Fibroblast of the aortic adventitia (primary cell): ENCODE measurements at regions not wholly inside any gene's neighbourhood (a gene's known extent, or its start where the extent isn't known, plus 50 kb on each side); places are given as distances from the start of the nearest gene placed in this dataset.

Source experiments
- DNase-seq: peaks from one replicate; pipeline ENCODE4 v3.0.0-alpha.2; 2010; ENCODE audit warnings: low read depth
- H3K4me3 ChIP-seq: 2 replicates; pipeline ENCODE4 v1.5.1; 2011; ENCODE audit warnings: low read depth, mild to moderate bottlenecking, control low read depth, low read length, moderate library complexity
- TF ChIP-seq, protein P1 (sequence below): IDR thresholded peaks from 2 replicates; pipeline ENCODE4 v1.5.1; 2011; ENCODE audit warnings: mild to moderate bottlenecking, low read length, control low read depth, inconsistent platforms; ENCODE audit not compliant: insufficient read depth

DNA sequence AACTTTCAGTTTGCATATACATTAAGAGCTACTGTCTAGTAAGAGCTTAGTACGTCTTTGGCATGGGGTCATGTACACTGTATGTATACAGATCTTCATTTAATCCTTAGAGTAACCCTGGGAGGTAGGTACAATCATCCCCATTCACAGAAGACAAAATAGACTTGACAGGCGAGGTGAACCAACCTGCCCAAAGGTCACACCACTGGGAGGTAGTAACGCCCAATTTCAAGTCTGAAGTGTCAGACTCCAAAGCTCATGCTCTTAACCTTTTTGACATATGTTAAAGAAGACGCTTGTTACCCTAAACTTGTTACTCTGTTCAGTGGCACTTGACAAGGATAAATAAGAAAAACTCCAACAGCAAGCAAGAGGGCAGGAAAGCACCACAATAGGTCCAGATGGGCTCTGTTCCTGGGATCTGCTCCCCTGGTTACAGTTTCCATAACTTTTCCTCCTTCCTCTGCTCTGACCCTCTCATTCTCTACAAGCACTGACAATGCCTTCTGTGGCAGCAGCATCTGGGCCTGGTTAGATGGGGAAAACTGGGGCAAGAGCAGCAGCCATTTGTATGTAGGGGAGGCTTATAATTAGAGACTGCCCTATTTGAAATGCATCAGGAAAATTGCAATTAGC, 64.7 kb upstream of the SERTAD2 start:
- H3K4me3 ChIP-seq: no peak overlapping the region
- DNase-seq: no peak
- TF ChIP-seq, protein P1, sequence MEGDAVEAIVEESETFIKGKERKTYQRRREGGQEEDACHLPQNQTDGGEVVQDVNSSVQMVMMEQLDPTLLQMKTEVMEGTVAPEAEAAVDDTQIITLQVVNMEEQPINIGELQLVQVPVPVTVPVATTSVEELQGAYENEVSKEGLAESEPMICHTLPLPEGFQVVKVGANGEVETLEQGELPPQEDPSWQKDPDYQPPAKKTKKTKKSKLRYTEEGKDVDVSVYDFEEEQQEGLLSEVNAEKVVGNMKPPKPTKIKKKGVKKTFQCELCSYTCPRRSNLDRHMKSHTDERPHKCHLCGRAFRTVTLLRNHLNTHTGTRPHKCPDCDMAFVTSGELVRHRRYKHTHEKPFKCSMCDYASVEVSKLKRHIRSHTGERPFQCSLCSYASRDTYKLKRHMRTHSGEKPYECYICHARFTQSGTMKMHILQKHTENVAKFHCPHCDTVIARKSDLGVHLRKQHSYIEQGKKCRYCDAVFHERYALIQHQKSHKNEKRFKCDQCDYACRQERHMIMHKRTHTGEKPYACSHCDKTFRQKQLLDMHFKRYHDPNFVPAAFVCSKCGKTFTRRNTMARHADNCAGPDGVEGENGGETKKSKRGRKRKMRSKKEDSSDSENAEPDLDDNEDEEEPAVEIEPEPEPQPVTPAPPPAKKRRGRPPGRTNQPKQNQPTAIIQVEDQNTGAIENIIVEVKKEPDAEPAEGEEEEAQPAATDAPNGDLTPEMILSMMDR: no peak

DNA sequence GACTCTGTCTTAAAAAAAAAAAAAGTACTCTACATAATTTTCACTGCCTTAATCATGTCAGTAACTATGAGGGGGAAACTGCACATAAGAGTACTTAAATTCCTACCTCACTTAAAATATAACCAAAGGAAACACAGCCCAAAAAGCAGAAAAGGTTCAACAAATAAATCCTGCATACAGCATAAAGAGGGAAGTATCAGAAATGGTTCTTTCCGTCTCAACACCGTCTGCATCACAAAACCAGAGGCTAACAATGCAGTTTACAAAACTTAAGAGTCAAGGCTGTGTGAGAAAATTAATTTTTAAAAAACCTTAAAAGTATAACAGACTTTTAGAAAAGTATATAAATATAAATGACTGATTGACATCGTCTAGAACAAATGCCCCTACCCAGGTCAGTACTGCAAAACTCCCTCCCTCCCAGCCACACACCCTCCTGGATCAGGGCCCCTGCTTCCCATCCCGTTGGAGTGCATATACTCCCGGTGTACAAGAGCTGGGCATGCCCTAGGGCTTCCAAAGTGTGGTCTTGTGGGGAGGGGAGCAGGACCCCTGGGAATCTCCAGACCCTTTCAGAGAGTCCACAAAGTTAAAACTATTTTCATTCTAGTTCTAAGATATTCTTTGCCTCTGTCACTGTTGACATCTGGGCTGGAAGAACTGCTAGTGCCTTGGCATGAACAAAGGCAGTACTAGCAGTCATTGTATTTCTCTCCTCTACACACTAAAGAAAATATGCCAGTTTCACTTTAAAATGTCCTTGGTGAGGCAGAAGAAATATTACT, 67.0 kb upstream of the SERTAD2 start:
- no peak for DNase-seq
- H3K4me3 ChIP-seq: no peak overlapping the region
- TF ChIP-seq, protein P1: no peak

DNA sequence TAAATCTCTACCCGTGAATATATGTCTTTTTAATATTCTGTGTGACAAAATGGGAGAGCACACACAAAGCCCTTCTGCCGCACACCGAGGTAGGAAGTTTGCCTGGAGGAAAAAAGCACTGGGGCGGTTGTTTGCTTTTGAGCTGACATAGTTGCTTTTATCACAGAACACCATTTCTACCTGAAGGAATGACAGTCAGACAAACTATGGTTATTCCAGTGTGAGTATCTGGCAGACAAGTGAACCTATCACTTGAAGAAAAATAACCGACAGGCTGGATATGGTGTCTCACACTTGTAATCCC, 67.6 kb upstream of the SERTAD2 start:
- H3K4me3 ChIP-seq: no peak overlapping the region
- TF ChIP-seq, protein P1: no peak
- no peak for DNase-seq

DNA sequence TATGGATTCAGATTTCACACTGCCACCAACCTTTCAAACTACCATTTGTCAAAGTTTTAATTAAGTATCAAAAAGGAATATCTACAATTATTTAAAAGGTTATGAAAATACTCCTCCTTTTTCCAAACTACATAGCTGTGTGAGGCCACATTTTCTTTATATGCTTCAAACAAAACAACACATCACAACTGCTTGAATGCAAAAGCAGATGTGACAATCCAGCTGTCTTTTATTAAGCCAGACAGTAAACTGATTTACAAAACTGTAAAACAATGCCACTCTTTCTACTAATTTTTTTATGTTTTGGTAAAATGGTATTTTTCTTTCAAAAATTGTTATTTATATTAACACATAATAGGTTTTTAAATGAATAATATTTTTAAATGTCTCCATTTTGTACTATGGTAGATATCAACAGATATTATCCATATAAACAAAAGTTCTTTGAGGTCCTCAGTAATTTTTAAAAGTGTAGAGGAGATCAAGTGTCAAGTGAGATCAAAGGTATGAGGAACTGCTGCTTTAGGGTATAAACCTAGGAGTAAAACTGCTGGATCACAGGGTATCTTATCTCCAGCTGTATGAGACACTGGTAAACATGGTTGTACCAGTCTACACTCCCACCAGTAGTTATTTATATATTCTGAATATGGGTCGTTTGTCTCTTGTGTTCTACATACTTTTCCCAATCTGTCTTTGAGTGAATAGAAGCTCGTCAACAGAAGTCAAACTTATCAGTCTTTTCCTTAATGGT, 68.8 kb upstream of the SERTAD2 start:
- TF ChIP-seq, protein P1: no peak
- no peak overlapping the region for H3K4me3 ChIP-seq
- DNase-seq: no peak

DNA sequence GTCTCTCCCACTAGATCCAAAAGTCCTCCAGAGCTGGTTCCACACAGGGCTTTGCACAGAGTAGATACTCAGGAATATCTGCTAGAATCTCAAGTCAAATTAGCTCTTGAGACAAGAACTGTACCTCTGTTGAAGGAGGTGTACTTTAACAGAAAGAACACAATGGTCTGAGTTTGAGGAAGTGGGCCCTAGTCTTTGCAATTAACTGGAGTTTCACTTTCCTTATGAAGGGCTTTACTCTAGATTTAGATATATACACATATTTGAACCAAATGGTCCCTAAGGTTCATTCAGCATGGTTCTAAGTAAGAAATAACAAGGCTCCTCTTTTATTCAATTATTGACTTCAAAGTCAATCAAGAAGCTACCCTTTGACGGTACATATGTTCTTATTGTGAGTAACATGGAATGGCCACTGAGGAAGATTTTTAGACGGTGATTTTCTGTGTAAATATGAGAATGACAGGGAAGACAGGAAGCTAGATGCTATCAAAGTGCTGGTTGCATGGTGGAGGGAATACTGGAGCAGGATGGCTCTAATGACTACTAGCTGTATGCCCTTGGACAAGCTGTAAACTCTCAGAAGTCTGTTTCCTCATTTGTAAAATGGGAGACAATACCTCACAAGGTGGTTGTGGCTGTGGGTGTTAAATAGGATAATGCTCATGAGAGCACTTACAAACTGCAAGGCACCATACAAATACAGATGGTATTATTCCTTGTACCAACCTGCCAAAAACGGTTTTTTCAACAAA, 73.5 kb upstream of the SERTAD2 start:
- TF ChIP-seq, protein P1: no peak
- no peak overlapping the region for H3K4me3 ChIP-seq
- no peak for DNase-seq

DNA sequence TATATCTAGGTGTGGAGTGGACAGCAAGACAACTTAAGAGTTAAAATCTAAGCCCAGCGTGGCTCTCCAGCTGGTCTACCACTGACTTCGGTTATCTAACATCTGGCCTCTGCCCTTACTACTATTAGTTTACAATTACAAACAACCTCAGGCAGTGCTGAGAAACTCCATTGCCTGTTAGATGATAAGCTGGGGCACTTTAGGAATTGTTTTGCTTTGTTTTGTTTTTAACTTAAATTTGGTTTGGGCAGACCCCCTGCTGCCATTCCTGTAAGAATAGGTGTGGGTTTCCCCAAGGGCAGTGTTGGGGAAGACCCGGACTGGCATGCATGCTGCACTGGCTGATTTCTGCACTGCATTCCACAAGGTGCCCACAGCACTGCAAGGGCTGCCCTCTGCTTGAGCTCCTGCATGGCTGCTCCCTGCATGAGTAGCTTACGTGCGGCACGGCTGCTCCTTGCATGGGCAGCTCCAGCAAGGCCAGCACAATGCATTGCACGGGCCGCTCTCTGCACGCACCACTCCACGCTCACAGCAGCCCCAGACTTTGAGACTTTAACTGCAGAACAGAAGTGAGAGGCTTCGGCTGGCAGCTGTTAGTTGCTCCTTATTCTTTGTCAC, 74.2 kb upstream of the SERTAD2 start:
- no peak for DNase-seq
- TF ChIP-seq, protein P1: no peak
- no peak overlapping the region for H3K4me3 ChIP-seq
